Mucosa of rectum (tissue), 2 donors: ENCODE measurements at regions not wholly inside any gene's neighbourhood (a gene's known extent, or its start where the extent isn't known, plus 50 kb on each side); places are given as distances from the start of the nearest gene placed in this dataset.

Experiments used
- H3K27ac ChIP-seq, 2 donors: one replicate each; pipeline ENCODE4 v1.7.0; 2013; ENCODE audit warnings: inconsistent platforms in 2 of 2, low read depth in 2 of 2, low read length in 2 of 2
- H3K27me3 ChIP-seq, 2 donors: one replicate each; pipeline ENCODE4 v1.7.0; 2013; ENCODE audit warnings: low read length in 2 of 2; ENCODE audit not compliant: control insufficient read depth in 2 of 2, insufficient read depth in 2 of 2
- H3K36me3 ChIP-seq, 2 donors: one replicate each; pipeline ENCODE4 v1.7.0; 2013; ENCODE audit warnings: low read length in 2 of 2; ENCODE audit not compliant: control insufficient read depth in 2 of 2, insufficient read depth in 2 of 2
- H3K4me1 ChIP-seq, 2 donors: one replicate each; pipeline ENCODE4 v1.7.0; 2013; ENCODE audit warnings: low read length in 2 of 2, mild to moderate bottlenecking in 1 of 2; ENCODE audit not compliant: control insufficient read depth in 2 of 2, insufficient read depth in 2 of 2
- H3K4me3 ChIP-seq, 2 donors: one replicate each; pipeline ENCODE4 v1.7.0; 2013; ENCODE audit warnings: low read length in 2 of 2
- H3K9ac ChIP-seq, 2 donors: one replicate each; pipeline ENCODE4 v1.7.0; 2013; ENCODE audit warnings: low read length in 2 of 2, low read depth in 1 of 2, mild to moderate bottlenecking in 1 of 2
- H3K9me3 ChIP-seq, 2 donors: one replicate each; pipeline ENCODE4 v1.7.0; 2013; ENCODE audit warnings: low read length in 2 of 2; ENCODE audit not compliant: control insufficient read depth in 2 of 2
- donor health status: healthy.
- donor health status: Normal muscosa, but diverticular disease.

GRCh38 chr2:100660851-100661584 lies 98.2 kb downstream of the PDCL3 start:
- Histone ChIP-seq H3K36me3 (no peaks in the 10 kb centered on the region), H3K9ac (no peak overlapping the region), H3K27me3 (no peaks in the 10 kb centered on the region), H3K27ac (no peak overlapping the region), H3K4me3 (no peak overlapping the region), H3K9me3 (no peaks in the 10 kb centered on the region), H3K4me1 (no peaks in the 10 kb centered on the region)

- Histone ChIP-seq H3K9me3 (no peaks in the 10 kb centered on the region), H3K27ac (no peak overlapping the region), H3K4me3 (no peak overlapping the region), H3K4me1 (no peaks in the 10 kb centered on the region), H3K9ac (no peak overlapping the region), H3K36me3 (no peaks in the 10 kb centered on the region), H3K27me3 (no peaks in the 10 kb centered on the region)
Measured at GRCh38 chr2:100662866-100663265, 100.1 kb downstream of the PDCL3 start.

- Histone ChIP-seq H3K9ac (no peak overlapping the region), H3K36me3 (no peaks in the 10 kb centered on the region), H3K4me3 (no peak overlapping the region), H3K4me1 (no peaks in the 10 kb centered on the region), H3K9me3 (no peaks in the 10 kb centered on the region), H3K27me3 (no peaks in the 10 kb centered on the region), H3K27ac (no peak overlapping the region)
Measured at GRCh38 chr2:100664021-100664755, 101.4 kb downstream of the PDCL3 start.

GRCh38 chr2:100664756-100665101 lies 101.9 kb downstream of the PDCL3 start:
- H3K27ac ChIP-seq: no peak overlapping the region
- H3K4me1 ChIP-seq: no peaks in the 10 kb centered on the region
- H3K9ac ChIP-seq: no peak overlapping the region
- H3K36me3 ChIP-seq: no peaks in the 10 kb centered on the region
- H3K9me3 ChIP-seq: no peaks in the 10 kb centered on the region
- H3K4me3 ChIP-seq: no peak overlapping the region
- H3K27me3 ChIP-seq: no peaks in the 10 kb centered on the region

GRCh38 chr2:100666996-100667395 lies 104.2 kb downstream of the PDCL3 start:
- H3K27me3 ChIP-seq: no peaks in the 10 kb centered on the region
- H3K4me3 ChIP-seq: no peak overlapping the region
- no peaks in the 10 kb centered on the region for H3K4me1 ChIP-seq
- no peaks in the 10 kb centered on the region for H3K36me3 ChIP-seq
- H3K9me3 ChIP-seq: no peaks in the 10 kb centered on the region
- no peak overlapping the region for H3K27ac ChIP-seq
- no peak overlapping the region for H3K9ac ChIP-seq

- Histone ChIP-seq H3K27ac (no peak overlapping the region), H3K4me1 (no peaks in the 10 kb centered on the region), H3K27me3 (no peaks in the 10 kb centered on the region), H3K36me3 (no peaks in the 10 kb centered on the region), H3K9me3 (no peaks in the 10 kb centered on the region), H3K9ac (no peak overlapping the region), H3K4me3 (no peak overlapping the region)
Measured at GRCh38 chr2:100667801-100668200, 105.0 kb downstream of the PDCL3 start.

- H3K27me3 ChIP-seq: no peaks in the 10 kb centered on the region
- H3K4me1 ChIP-seq: no peaks in the 10 kb centered on the region
- H3K4me3 ChIP-seq: no peak overlapping the region
- no peaks in the 10 kb centered on the region for H3K9me3 ChIP-seq
- H3K36me3 ChIP-seq: no peaks in the 10 kb centered on the region
- no peak overlapping the region for H3K9ac ChIP-seq
- H3K27ac ChIP-seq: no peak overlapping the region
Measured at GRCh38 chr2:100670232-100670631, 107.4 kb downstream of the PDCL3 start.

GRCh38 chr2:100673115-100673514 lies 110.3 kb downstream of the PDCL3 start:
- Histone ChIP-seq H3K4me3 (no peak overlapping the region), H3K36me3 (no peaks in the 10 kb centered on the region), H3K27ac (no peak overlapping the region), H3K27me3 (no peaks in the 10 kb centered on the region), H3K9ac (no peak overlapping the region), H3K4me1 (no peaks in the 10 kb centered on the region), H3K9me3 (no peaks in the 10 kb centered on the region)

GRCh38 chr2:100673691-100674485 lies 111.1 kb downstream of the PDCL3 start:
- Histone ChIP-seq H3K4me3 (no peak overlapping the region), H3K27ac (no peak overlapping the region), H3K4me1 (no peaks in the 10 kb centered on the region), H3K9me3 (no peaks in the 10 kb centered on the region), H3K9ac (no peak overlapping the region), H3K27me3 (no peaks in the 10 kb centered on the region), H3K36me3 (no peaks in the 10 kb centered on the region)

GRCh38 chr2:100674666-100675065 lies 111.9 kb downstream of the PDCL3 start:
- no peaks in the 10 kb centered on the region for H3K4me1 ChIP-seq
- no peak overlapping the region for H3K4me3 ChIP-seq
- H3K9ac ChIP-seq: no peak overlapping the region
- H3K27me3 ChIP-seq: no peaks in the 10 kb centered on the region
- no peaks in the 10 kb centered on the region for H3K36me3 ChIP-seq
- no peaks in the 10 kb centered on the region for H3K9me3 ChIP-seq
- no peak overlapping the region for H3K27ac ChIP-seq
